Activated CD4-positive, CD25-positive, alpha-beta regulatory T cell treated with anti-CD3 and anti-CD28 coated beads, Interleukin-2, amount 50 U/mL, for 72 hours (primary cell): ENCODE measurements at regions not wholly inside any gene's neighbourhood (a gene's known extent, or its start where the extent isn't known, plus 50 kb on each side); places are given as distances from the start of the nearest gene placed in this dataset.
"Not testable (repeated sequence)": the region's sequence is repeated elsewhere in the genome, so short reads cannot be mapped to it uniquely, and the experiment has no call there.

Experiments
- DNase-seq: peaks from one replicate; pipeline ENCODE4 v3.0.0; 2021

DNA sequence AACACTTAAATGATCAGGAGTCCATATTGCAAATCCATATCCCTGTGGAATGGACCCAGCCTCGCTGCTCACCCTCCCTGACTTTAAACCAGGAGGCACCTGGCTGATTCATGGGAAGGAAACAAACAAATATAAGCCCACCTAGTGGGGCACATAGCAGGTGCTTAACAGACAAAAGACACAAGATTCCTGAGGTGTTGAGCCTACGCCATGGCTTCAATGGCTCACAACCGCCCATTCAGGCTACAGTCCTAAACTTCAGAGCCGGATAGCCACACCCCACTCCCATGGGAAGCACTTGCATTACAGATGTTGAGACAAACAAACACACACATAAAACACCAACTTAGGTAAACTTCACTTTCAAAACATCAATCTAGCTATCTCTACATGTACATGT, 359.9 kb downstream of the ICE1 start:
- DNase-seq: no peak

DNA sequence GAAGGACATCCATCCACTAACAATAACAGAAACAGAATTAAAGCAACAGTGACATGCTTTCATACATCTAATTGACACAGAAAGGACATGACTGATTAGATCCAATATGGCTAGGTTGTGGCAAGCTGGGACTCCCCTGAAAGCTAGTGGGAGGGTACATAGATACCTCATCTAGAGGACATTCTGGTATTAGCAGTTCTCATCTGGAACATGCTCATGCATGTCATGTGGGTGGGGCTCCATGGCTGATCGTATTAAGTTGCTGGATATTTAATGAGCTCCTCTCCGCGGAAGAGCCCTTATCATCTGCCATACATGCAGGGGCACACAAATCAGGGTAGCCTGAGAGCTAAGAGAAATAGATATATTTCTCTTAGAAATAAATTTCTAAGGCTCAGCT, 358.9 kb downstream of the ICE1 start:
- no peak for DNase-seq

- DNase-seq: no peak
Measured at GRCh38 chr5:5780253-5780652, 357.8 kb downstream of the ICE1 start.

- no peak for DNase-seq
Measured at GRCh38 chr5:5777013-5777412, 354.5 kb downstream of the ICE1 start.

- no peak for DNase-seq
Measured at GRCh38 chr5:5772202-5772601, 349.7 kb downstream of the ICE1 start.

GRCh38 chr5:5770825-5771224, 348.3 kb downstream of the ICE1 start:
- no peak for DNase-seq

DNA sequence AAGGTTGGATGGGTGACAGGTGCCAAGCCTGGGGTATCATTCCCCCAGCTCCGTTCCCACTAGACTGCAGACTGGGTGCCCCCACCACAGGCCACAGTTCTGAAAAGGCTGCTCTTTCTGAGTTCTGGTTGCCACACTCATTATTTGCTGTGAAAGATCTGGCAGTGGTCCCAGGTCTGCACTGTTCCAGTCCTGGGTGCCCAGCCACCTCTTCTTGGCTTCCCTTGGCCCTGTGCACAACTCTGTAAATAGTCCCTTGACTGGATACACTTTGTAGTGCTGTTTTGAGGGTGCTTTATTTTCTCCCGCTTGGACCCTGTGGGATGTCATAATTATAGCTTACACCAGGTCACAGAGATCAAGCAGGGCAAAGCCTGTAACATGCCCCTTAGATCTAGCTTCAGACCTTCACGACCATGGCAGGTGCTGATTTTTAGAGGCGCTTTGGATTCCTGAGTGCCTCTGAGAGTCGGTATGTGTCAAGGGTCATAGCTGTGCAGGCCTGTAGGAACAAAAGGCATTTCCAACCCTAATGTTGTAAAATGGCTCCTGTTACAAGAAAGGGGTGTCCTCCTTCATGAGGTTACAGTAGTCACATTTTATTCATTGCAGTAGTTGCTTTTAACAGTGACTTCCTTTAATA, 344.9 kb downstream of the ICE1 start:
- no peak for DNase-seq

- DNase-seq: no peak
Measured at GRCh38 chr5:5765066-5765850, 342.8 kb downstream of the ICE1 start.

GRCh38 chr5:5764246-5764645, 341.8 kb downstream of the ICE1 start:
- DNase-seq: no peak

GRCh38 chr5:5756762-5757161, 334.3 kb downstream of the ICE1 start:
- DNase-seq: no peak

DNA sequence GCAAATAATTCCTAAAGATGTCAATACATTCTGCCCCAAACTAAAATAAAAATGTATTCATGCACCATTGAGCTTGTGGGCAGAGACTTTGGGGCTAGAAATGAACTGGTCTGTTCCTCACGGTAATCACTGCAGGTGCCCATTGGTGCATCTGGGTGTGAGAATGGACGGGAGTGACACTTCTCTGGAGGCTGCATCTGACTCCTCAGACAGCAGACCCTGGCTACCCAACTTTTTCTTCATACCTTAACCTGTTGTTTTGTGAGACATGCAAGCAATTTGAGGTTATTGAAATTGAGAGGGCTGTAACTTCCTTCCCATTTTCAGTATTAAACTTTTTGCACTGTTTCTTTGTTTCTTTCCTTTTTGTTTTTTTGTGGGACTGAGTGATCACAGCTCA, 333.4 kb downstream of the ICE1 start:
- no peak for DNase-seq

GRCh38 chr5:5752844-5753243, 330.4 kb downstream of the ICE1 start:
- DNase-seq: no peak

- DNase-seq: no peak
Measured at GRCh38 chr5:5751987-5752386, 329.5 kb downstream of the ICE1 start.

- no peak for DNase-seq
Measured at GRCh38 chr5:5751498-5751897, 329.0 kb downstream of the ICE1 start.

DNA sequence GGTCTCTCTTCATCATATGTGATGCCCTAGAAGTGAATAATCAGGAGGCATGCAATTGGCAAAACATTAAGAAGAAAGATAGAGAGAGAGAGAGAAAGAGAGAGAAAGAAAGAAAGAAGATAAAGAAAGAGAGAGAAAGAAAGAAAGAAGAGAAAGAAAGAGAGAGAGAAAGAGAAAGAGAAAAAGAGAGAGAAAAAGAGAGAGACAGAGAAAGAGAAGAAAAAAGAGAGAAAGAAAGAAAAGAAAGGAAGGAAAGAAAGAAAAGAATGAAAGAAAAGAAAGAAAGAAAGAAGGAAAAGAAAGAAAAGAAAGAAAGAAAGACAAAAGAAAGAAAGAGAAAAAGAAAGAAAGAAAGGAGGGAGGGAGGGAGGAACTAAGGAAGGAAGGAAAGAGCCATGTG, 318.9 kb downstream of the ICE1 start:
- DNase-seq: no peak

DNA sequence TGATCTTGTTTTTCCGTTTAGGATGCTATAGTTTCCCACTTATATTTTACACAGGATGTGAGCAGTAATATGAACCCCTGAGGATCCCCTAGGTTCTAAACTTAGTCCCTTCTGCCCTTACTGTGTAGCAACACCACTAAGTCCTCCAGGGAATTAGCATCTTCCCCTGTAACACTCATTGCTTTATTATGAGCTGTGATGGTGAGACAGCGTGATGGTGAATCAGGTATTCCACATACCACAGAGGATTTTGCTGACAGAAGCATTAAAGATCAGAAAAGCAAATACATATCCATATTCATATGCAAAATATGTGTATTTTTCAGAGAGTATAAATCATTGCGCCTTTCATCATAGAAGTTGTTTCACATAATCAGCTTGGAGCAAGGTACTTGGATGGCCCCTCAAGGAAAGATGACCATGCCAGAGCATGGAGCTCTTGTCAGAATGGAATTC, 317.0 kb downstream of the ICE1 start:
- DNase-seq: no peak

GRCh38 chr5:5738797-5739489, 316.5 kb downstream of the ICE1 start:
- no peak for DNase-seq

DNA sequence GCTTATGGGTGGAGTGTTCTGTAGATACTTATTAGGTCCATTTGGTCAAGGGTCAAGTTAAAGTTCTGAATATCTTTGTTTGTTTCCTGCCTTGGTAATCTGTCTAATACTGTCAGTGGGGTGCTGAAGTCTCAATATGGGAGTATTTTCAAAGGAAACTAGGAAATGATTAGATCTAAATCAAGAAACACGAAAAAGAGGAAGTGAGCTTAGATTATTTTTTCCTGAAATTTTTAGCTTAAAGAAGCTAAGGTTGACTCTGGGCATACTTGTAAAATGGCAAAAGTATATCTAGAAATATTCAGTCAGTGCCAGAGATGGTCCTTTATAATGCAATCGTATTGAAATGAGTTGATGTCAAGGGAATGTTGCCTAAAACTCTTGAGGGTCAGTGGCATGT, 313.5 kb downstream of the ICE1 start:
- DNase-seq: no peak

- not testable (repeated sequence) for DNase-seq
Measured at GRCh38 chr5:5733058-5733457, 310.6 kb downstream of the ICE1 start.

DNA sequence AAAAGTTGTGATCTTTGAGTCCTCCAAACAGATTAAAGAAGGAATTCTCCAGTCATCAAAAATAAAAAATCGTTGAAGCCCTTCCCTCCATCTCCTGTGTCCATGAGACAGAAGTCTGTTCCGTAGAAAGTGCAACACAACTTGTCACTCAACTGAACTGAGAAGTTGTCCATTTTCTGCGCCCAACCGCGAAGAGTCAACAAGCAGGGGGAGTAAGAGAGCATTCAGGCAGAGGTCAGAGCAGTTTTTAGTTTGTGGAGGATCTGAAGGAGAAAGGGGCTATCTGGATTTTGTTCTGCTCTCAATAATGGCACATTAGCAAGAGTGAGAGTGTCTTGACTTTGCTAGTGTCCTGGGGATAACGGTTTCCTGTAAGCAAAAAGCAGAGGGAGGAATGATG, 303.9 kb downstream of the ICE1 start:
- DNase-seq: no peak

DNA sequence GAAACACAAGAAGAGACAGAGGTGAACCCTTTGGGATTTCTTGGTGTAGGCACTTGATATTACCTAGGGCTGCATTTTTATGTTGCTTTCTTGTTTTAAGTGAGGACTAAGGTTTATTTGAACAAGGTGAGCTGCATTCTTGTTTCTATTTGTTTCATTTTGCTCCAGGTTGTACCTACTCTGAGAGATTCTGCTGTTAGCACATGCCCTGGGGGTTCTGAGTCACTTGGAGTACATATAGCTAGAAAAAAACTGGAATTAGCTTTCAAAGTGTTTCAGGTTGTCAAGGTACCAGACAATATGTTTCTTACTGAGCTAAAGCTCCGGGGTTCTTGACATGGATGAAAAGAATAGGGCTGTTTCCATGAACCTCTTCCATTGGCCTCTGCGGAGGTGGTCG, 299.4 kb downstream of the ICE1 start:
- no peak for DNase-seq

GRCh38 chr5:5719292-5719691, 296.8 kb downstream of the ICE1 start:
- DNase-seq: no peak

DNA sequence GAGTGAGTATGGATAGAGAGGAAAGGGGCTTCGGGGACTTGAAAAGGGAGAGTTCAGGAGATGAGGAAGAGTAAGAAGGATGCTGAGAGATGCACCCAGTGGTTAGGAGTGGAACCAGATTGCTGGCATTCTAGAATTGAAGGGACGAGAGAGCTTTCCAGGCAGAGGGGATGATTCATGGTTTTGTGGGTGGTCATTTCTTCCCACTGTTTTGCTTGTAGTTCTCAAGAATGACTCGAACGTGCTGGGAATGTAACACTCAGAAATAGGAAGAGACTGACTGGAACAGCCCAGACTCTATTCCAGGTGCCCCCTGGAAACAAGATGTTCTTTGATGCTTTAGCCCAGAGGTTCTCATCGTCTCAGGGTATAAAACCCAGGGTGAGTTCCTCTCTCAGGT, 294.2 kb downstream of the ICE1 start:
- DNase-seq: no peak

GRCh38 chr5:5711592-5711991, 289.1 kb downstream of the ICE1 start:
- DNase-seq: no peak
